ENCODE measurements at regions not wholly inside any gene's neighbourhood (a gene's known extent, or its start where the extent isn't known, plus 50 kb on each side); places are given as distances from the start of the nearest gene placed in this dataset.

DNA sequence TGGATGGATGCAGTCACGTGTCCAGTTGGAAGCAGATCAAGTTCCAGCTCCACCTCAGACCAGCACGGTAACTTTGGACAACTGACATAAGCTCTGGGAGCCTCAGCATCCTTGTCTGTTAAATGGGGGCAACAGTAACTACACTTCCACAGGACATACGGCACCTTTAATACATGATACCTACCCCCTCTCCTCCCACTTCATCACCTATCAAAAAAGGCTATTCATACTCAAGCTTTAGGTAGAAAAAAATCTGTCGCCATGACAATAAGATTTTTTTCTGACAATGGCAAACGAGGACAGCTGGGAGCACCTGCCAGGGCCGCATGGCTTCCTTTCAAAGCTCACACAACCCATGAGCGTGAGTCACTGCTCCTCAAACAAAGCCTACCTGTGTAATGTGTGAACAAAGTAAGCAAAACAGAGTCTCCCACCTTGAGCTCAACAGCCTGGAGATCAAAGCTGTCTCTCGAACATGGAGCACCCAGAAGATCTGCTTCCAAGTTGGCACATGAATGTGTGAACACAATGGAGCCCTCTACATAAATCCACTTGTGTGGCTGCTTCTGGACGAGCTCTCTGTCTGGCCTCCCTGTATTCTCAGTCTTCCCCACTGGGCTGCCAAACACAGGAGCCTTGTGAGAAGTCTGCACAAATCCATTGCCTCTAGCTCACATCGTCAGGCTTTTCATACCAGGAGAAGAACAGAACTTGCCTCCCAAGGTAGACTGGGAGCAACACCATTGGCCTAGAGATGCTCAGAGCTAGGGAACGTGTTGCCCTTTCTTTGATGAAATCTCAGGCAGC, 459.7 kb downstream of the SOX9 start:
- TF ChIP-seq POLR2A (IDR thresholded peaks at IDR 0.05; ENCODE audit: low read length) (no peak), GATA1 (IDR thresholded peaks at IDR 0.05; ENCODE audit: low read depth, low read length) (no peak)
